Panc1 (cell line): ENCODE measurements at regions not wholly inside any gene's neighbourhood (a gene's known extent, or its start where the extent isn't known, plus 50 kb on each side); places are given as distances from the start of the nearest gene placed in this dataset.

Experiments used
- ATAC-seq: fragments of 200-7000 bp; cut with Tn5 transposase; 2 replicates; pipeline ENCODE4 v1.9.1; 2020; ENCODE audit warnings: mild to moderate bottlenecking, moderate library complexity
- BruUV-seq: library from RNA; stranded (reverse); fragments of 400-500 nt; replicated peaks from 2 replicates; lab custom pipeline; 2021; lab: Mats Ljungman, UMichigan
- CTCF ChIA-PET: fragments of 300-600 bp; sonication (Branson Sonifier 250); formaldehyde crosslinking; loops from one replicate; lab custom pipeline; 2022; ENCODE audit warnings: antibody characterized with exemption; lab: Charles Lee
- POLR2A ChIA-PET: fragments of 300-600 bp; sonication (Branson Sonifier 250); formaldehyde crosslinking; loops from one replicate; lab custom pipeline; 2022; ENCODE audit warnings: antibody characterized with exemption; lab: Charles Lee
- DNase-seq: peaks from one replicate; pipeline ENCODE4 v3.0.0-alpha.2; 2010; ENCODE audit warnings: low read depth, low spot score
- H3K27ac ChIP-seq: 2 replicates; pipeline ENCODE4 v1.5.1; 2011; ENCODE audit warnings: mild to moderate bottlenecking, low read length, inconsistent platforms
- H3K27me3 ChIP-seq: fragments of 200-500 bp; sonication (Bioruptor generic); 2 replicates; pipeline ENCODE4 v1.6.0; 2014; ENCODE audit warnings: low read length, inconsistent platforms; ENCODE audit not compliant: control insufficient read depth, insufficient read depth
- H3K36me3 ChIP-seq: fragments of 200-500 bp; sonication (Bioruptor generic); 2 replicates; pipeline ENCODE4 v1.5.1; 2014; ENCODE audit warnings: inconsistent platforms, mild to moderate bottlenecking, low read length, moderate library complexity; ENCODE audit not compliant: control insufficient read depth, insufficient read depth
- H3K4me1 ChIP-seq: 2 replicates; pipeline ENCODE4 v1.5.1; 2011; ENCODE audit warnings: inconsistent platforms, mild to moderate bottlenecking, low read length, moderate library complexity; ENCODE audit not compliant: control insufficient read depth, insufficient read depth
- H3K4me3 ChIP-seq, 2 experiments: 2 replicates each; pipeline ENCODE4 v1.5.1; 2011 to 2012; ENCODE audit warnings: low read depth in 2 of 2, low read length in 2 of 2, mild to moderate bottlenecking in 2 of 2, inconsistent platforms in 1 of 2, moderate library complexity in 1 of 2
- H3K9me3 ChIP-seq: fragments of 200-500 bp; sonication (Bioruptor generic); 2 replicates; pipeline ENCODE4 v1.5.1; 2014; ENCODE audit warnings: low read depth, mild to moderate bottlenecking, inconsistent platforms, low read length, moderate library complexity; ENCODE audit not compliant: control insufficient read depth, insufficient read depth
- POLR2AphosphoS5 ChIP-seq: IDR thresholded peaks from 2 replicates; pipeline ENCODE4 v1.6.1; 2012; ENCODE audit warnings: mild to moderate bottlenecking, low read depth, low read length, moderate library complexity
- REST ChIP-seq, 2 experiments: IDR thresholded peaks; 2 replicates each; pipeline ENCODE4 v1.6.1; 2011 to 2012; ENCODE audit warnings: low read depth in 2 of 2, control low read depth in 1 of 2, low read length in 1 of 2, mild to moderate bottlenecking in 1 of 2, moderate library complexity in 1 of 2; ENCODE audit not compliant: insufficient read depth in 1 of 2
- SIN3A ChIP-seq: IDR thresholded peaks from 2 replicates; pipeline ENCODE4 v1.6.1; 2012; ENCODE audit warnings: low read depth, mild to moderate bottlenecking, low read length, moderate library complexity, borderline replicate concordance; ENCODE audit not compliant: insufficient read depth
- TCF7L2 ChIP-seq: IDR thresholded peaks from 2 replicates; pipeline ENCODE4 v1.6.1; 2011; ENCODE audit warnings: mild to moderate bottlenecking, low read depth, low read length, inconsistent platforms
- in situ Hi-C: cut with HindIII; loops from 2 replicates; pipeline ENCODE4 v1.10.0; 2016; ENCODE audit warnings: low sequenced_read_pairs, low pct_unique_long_range_greater_than_20kb
- intact Hi-C: fragments of 100-400 bp; cut with micrococcal nuclease; formaldehyde crosslinking; loops from one replicate; pipeline ENCODE4 v1.10.0; 2022; ENCODE audit not compliant: unreplicated experiment
- TF ChIP-seq, protein P1 (sequence below): fragments of 450-650 bp; IDR thresholded peaks from 2 replicates; pipeline ENCODE4 v1.5.1; 2017; ENCODE audit warnings: mild to moderate bottlenecking

- peaks cover 2% of the 10 kb centered on the region; the same call in 1 of the 2 replicates for H3K27me3 ChIP-seq
Observed at GRCh38 chr3:139770577-139770976, 92.8 kb upstream of the NMNAT3 start.

DNA sequence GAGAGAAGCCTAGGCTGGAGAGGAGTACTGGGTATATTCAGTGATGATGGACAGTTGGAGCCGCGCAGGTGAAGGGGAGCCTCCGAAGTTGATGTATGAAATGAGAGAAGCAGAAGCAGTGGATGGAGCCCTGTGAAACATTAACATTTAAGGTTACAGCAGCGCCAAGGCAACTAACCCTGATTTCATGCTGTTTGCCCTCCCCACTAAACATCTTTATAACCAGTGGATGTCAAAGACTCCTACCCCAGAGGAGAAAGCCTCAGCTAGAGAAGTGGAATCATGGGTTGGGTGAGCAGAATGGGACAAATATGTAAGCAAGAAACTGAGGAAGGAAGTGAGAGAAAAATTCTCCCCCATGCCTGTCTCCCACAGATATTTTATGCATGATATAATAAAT lies 92.0 kb upstream of the NMNAT3 start:
- intact Hi-C loops = no loop called here
- DNase-seq (no peak), ATAC-seq (no peak)
- Histone ChIP-seq H3K4me1 (no peaks in the 10 kb centered on the region), H3K36me3 (no peaks in the 10 kb centered on the region), H3K4me3 (no peak overlapping the region), H3K9me3 (no peaks in the 10 kb centered on the region), H3K27me3 (peaks cover 2% of the 10 kb centered on the region; the same call in 1 of the 2 replicates), H3K27ac (no peak overlapping the region)
- TF ChIP-seq REST (IDR thresholded peaks at IDR 0.05; ENCODE audit: insufficient read depth in 1 of 2, low read depth in 2 of 2, low read length in 1 of 2) (no peak), POLR2AphosphoS5 (no peak), TCF7L2 (no peak), SIN3A (no peak)
- TF ChIP-seq, protein P1, sequence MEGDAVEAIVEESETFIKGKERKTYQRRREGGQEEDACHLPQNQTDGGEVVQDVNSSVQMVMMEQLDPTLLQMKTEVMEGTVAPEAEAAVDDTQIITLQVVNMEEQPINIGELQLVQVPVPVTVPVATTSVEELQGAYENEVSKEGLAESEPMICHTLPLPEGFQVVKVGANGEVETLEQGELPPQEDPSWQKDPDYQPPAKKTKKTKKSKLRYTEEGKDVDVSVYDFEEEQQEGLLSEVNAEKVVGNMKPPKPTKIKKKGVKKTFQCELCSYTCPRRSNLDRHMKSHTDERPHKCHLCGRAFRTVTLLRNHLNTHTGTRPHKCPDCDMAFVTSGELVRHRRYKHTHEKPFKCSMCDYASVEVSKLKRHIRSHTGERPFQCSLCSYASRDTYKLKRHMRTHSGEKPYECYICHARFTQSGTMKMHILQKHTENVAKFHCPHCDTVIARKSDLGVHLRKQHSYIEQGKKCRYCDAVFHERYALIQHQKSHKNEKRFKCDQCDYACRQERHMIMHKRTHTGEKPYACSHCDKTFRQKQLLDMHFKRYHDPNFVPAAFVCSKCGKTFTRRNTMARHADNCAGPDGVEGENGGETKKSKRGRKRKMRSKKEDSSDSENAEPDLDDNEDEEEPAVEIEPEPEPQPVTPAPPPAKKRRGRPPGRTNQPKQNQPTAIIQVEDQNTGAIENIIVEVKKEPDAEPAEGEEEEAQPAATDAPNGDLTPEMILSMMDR = no peak
- ChIA-PET POLR2A (no interaction called here), CTCF (no interaction called here)
- in situ Hi-C loops = no loop called here
- no TSS peak for BruUV-seq

More at GRCh38 chr3:139770577-139770976, 92.8 kb upstream of the NMNAT3 start:
- no peak for TF ChIP-seq SIN3A
- BruUV-seq = no TSS peak
- Histone ChIP-seq H3K9me3 (no peaks in the 10 kb centered on the region), H3K27ac (no peak overlapping the region), H3K4me1 (no peaks in the 10 kb centered on the region), H3K4me3 (no peak overlapping the region), H3K36me3 (no peaks in the 10 kb centered on the region)
- intact Hi-C loops = no loop called here
- DNase-seq (no peak), ATAC-seq (no peak)
- ChIA-PET CTCF (no interaction called here), POLR2A (no interaction called here)
- in situ Hi-C loops = no loop called here

DNA sequence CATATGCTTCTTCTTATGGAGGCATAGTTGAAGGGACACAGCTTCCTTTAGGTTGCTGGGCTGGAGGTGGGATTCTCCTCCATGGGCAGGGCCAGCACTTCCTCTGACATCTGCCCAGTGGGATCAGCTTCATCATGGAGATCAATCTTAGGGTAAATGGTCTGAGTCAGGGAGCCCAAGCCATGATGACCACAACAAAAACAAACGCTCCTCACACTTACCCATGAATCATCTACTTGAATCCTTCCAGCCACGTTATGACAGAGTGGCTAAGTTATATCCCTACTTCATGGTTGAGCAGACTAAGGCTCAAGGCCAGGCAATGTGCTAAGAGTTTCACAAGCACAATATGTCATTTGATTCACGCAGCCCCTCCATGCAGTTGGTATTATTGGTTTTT lies 87.2 kb upstream of the NMNAT3 start:
- TF ChIP-seq SIN3A (no peak), REST (IDR thresholded peaks at IDR 0.05; ENCODE audit: insufficient read depth in 1 of 2, low read depth in 2 of 2, low read length in 1 of 2) (no peak), POLR2AphosphoS5 (no peak), TCF7L2 (no peak)
- TF ChIP-seq, protein P1 = no peak
- no TSS peak for BruUV-seq
- CTCF ChIA-PET = no interaction called here
- Histone ChIP-seq H3K27me3 (no peaks in the 10 kb centered on the region; the same call in 1 of the 2 replicates), H3K4me3 (no peak overlapping the region), H3K4me1 (no peaks in the 10 kb centered on the region), H3K27ac (no peak overlapping the region), H3K36me3 (no peaks in the 10 kb centered on the region), H3K9me3 (no peaks in the 10 kb centered on the region)
- DNase-seq (no peak), ATAC-seq (no peak)
- intact Hi-C loops (no loop called here), in situ Hi-C loops (no loop called here)
- POLR2A ChIA-PET = no interaction called here
